Neural progenitor cell (in vitro differentiated cells): ENCODE measurements at regions not wholly inside any gene's neighbourhood (a gene's known extent, or its start where the extent isn't known, plus 50 kb on each side); places are given as distances from the start of the nearest gene placed in this dataset.

Experiments
- DNase-seq: peaks from one replicate; pipeline ENCODE4 v3.0.0-alpha.2; 2016; ENCODE audit warnings: low spot score
- H2AFZ ChIP-seq: fragments of 200-600 bp; sonication (generic); replicated peaks from 2 replicates; pipeline ENCODE4 v1.6.1; 2016; ENCODE audit warnings: antibody characterized with exemption
- H3F3A ChIP-seq: fragments of 200-600 bp; sonication (generic); 2 replicates; pipeline ENCODE4 v1.6.1; 2016; ENCODE audit warnings: antibody characterized with exemption, low read depth
- H3K27ac ChIP-seq: fragments of 200-600 bp; sonication (generic); 2 replicates; pipeline ENCODE4 v1.5.1; 2016; ENCODE audit warnings: mild to moderate bottlenecking
- H3K27me3 ChIP-seq: fragments of 200-600 bp; sonication (generic); 2 replicates; pipeline ENCODE4 v1.6.1; 2016; ENCODE audit warnings: mild to moderate bottlenecking, moderate library complexity
- H3K36me3 ChIP-seq: fragments of 200-600 bp; sonication (generic); 2 replicates; pipeline ENCODE4 v1.5.1; 2016
- H3K4me1 ChIP-seq: fragments of 200-600 bp; sonication (generic); 2 replicates; pipeline ENCODE4 v1.6.1; 2016; ENCODE audit warnings: mixed run types
- H3K4me2 ChIP-seq: fragments of 200-600 bp; sonication (generic); 2 replicates; pipeline ENCODE4 v1.6.1; 2016
- H3K4me3 ChIP-seq: fragments of 200-600 bp; sonication (generic); 2 replicates; pipeline ENCODE4 v1.5.1; 2016
- H3K79me2 ChIP-seq: fragments of 200-600 bp; sonication (generic); 2 replicates; pipeline ENCODE4 v1.6.1; 2016; ENCODE audit warnings: low read depth
- H3K9ac ChIP-seq: fragments of 200-600 bp; sonication (generic); 2 replicates; pipeline ENCODE4 v1.6.1; 2016
- H3K9me3 ChIP-seq: fragments of 200-600 bp; sonication (generic); 2 replicates; pipeline ENCODE4 v1.5.1; 2016; ENCODE audit warnings: low read depth
- H4K20me1 ChIP-seq: fragments of 200-600 bp; sonication (generic); 2 replicates; pipeline ENCODE4 v1.6.1; 2016; ENCODE audit warnings: low read depth
- H3K27ac Mint-ChIP-seq: 3 replicates; pipeline ENCODE4 v1.8.0; 2021; ENCODE audit warnings: mixed read lengths
- H3K27me3 Mint-ChIP-seq: 2 replicates; pipeline ENCODE4 v1.8.0; 2022; ENCODE audit warnings: low read depth, mild to moderate bottlenecking, inconsistent platforms, moderate library complexity, mixed read lengths; ENCODE audit not compliant: insufficient read depth
- H3K36me3 Mint-ChIP-seq: 3 replicates; pipeline ENCODE4 v1.8.0; 2021; ENCODE audit warnings: mixed read lengths
- H3K4me1 Mint-ChIP-seq: 3 replicates; pipeline ENCODE4 v1.8.0; 2021; ENCODE audit warnings: mixed read lengths
- H3K4me3 Mint-ChIP-seq: 3 replicates; pipeline ENCODE4 v1.8.0; 2021; ENCODE audit warnings: mild to moderate bottlenecking, moderate library complexity, mixed read lengths
- H3K9me3 Mint-ChIP-seq: 3 replicates; pipeline ENCODE4 v1.8.0; 2020; ENCODE audit warnings: mixed read lengths
- CTCF ChIP-seq: fragments of 200-600 bp; sonication (generic); IDR thresholded peaks from 2 replicates; pipeline ENCODE4 v1.5.1; 2017; ENCODE audit warnings: antibody characterized with exemption, mild to moderate bottlenecking
- EZH2 ChIP-seq: fragments of 200-600 bp; sonication (generic); IDR thresholded peaks from 2 replicates; pipeline ENCODE4 v1.6.1; 2017; ENCODE audit warnings: antibody characterized with exemption, mild to moderate bottlenecking, moderate library complexity
- EZH2phosphoT487 ChIP-seq: fragments of 200-600 bp; sonication (generic); IDR thresholded peaks from 2 replicates; pipeline ENCODE4 v1.6.1; 2017; ENCODE audit warnings: antibody characterized with exemption

- Mint-ChIP-seq H3K4me1 (peaks cover 4% of the 10 kb centered on the region), H3K27ac (no peak overlapping the region), H3K9me3 (no peaks in the 10 kb centered on the region), H3K36me3 (no peaks in the 10 kb centered on the region), H3K4me3 (no peak overlapping the region), H3K27me3 (peaks cover 6% of the 10 kb centered on the region)
- TF ChIP-seq CTCF (no peak), EZH2 (no peak), EZH2phosphoT487 (no peak)
- Histone ChIP-seq H3K79me2 (no peaks in the 10 kb centered on the region), H4K20me1 (no peaks in the 10 kb centered on the region), H3K4me3 (no peak overlapping the region), H2AFZ (no peak overlapping the region), H3K27me3 (no peaks in the 10 kb centered on the region), H3K4me1 (peaks cover 9% of the 10 kb centered on the region), H3K9me3 (no peaks in the 10 kb centered on the region), H3K36me3 (no peaks in the 10 kb centered on the region), H3F3A (peaks cover 7% of the 10 kb centered on the region), H3K27ac (no peak overlapping the region), H3K9ac (no peak overlapping the region), H3K4me2 (no peak overlapping the region)
- no peak for DNase-seq
Measured at GRCh38 chr12:68467514-68467913, 135.4 kb upstream of the MDM1 start.

- no peak overlapping the region for H3K4me3 Mint-ChIP-seq
- no peak overlapping the region for H3K27ac Mint-ChIP-seq
Measured at GRCh38 chr12:68468036-68468435, 135.9 kb upstream of the MDM1 start.

GRCh38 chr12:68469113-68469512 lies 137.0 kb upstream of the MDM1 start:
- Mint-ChIP-seq H3K9me3 (no peaks in the 10 kb centered on the region), H3K4me1 (peaks cover 4% of the 10 kb centered on the region), H3K27me3 (peaks cover 6% of the 10 kb centered on the region), H3K4me3 (no peak overlapping the region), H3K27ac (no peak overlapping the region), H3K36me3 (no peaks in the 10 kb centered on the region)
- Histone ChIP-seq H3K4me3 (no peak overlapping the region), H3K27ac (no peak overlapping the region), H3K27me3 (no peaks in the 10 kb centered on the region), H3K36me3 (no peaks in the 10 kb centered on the region), H2AFZ (no peak overlapping the region), H3K9me3 (no peaks in the 10 kb centered on the region), H3F3A (peaks cover 7% of the 10 kb centered on the region), H3K9ac (no peak overlapping the region), H3K79me2 (no peaks in the 10 kb centered on the region), H3K4me1 (peaks cover 6% of the 10 kb centered on the region), H4K20me1 (no peaks in the 10 kb centered on the region), H3K4me2 (no peak overlapping the region)
- no peak for DNase-seq
- TF ChIP-seq CTCF (no peak), EZH2 (no peak), EZH2phosphoT487 (no peak)

More at GRCh38 chr12:68468036-68468435, 135.9 kb upstream of the MDM1 start:
- Histone ChIP-seq H3K4me2 (no peak overlapping the region), H3K4me1 (peaks cover 6% of the 10 kb centered on the region), H2AFZ (no peak overlapping the region), H3K4me3 (no peak overlapping the region), H3F3A (peaks cover 7% of the 10 kb centered on the region), H3K27ac (no peak overlapping the region), H3K27me3 (no peaks in the 10 kb centered on the region), H3K9ac (no peak overlapping the region), H3K9me3 (no peaks in the 10 kb centered on the region), H4K20me1 (no peaks in the 10 kb centered on the region), H3K36me3 (no peaks in the 10 kb centered on the region), H3K79me2 (no peaks in the 10 kb centered on the region)
- Mint-ChIP-seq H3K27me3 (peaks cover 6% of the 10 kb centered on the region), H3K36me3 (no peaks in the 10 kb centered on the region), H3K9me3 (no peaks in the 10 kb centered on the region), H3K4me1 (peaks cover 4% of the 10 kb centered on the region)
- TF ChIP-seq EZH2 (no peak), CTCF (no peak), EZH2phosphoT487 (no peak)
- no peak for DNase-seq
